GM12892 (cell line): ENCODE measurements at regions not wholly inside any gene's neighbourhood (a gene's known extent, or its start where the extent isn't known, plus 50 kb on each side); places are given as distances from the start of the nearest gene placed in this dataset.
"Not testable (repeated sequence)": the region's sequence is repeated elsewhere in the genome, so short reads cannot be mapped to it uniquely, and the experiment has no call there.

Experiments
- DNase-seq: peaks from one replicate; pipeline ENCODE4 v3.0.0; 2011; ENCODE audit not compliant: insufficient read length
- FAIRE-seq: peaks from 2 replicates; lab custom pipeline; 2011; peaks lifted over from hg19 to GRCh38; lab: Jason Lieb, UNC
- POLR2A ChIP-seq: IDR thresholded peaks from 2 replicates; pipeline ENCODE4 v1.6.1; 2011; ENCODE audit warnings: low read depth, low read length, control low read depth
- POLR2AphosphoS5 ChIP-seq: IDR thresholded peaks from 2 replicates; pipeline ENCODE4 v1.6.1; 2011; ENCODE audit warnings: low read depth, low read length, control low read depth
- TAF1 ChIP-seq: IDR thresholded peaks from 2 replicates; pipeline ENCODE4 v1.6.1; 2011; ENCODE audit warnings: low read depth, mild to moderate bottlenecking, control low read depth, low read length, borderline replicate concordance

DNA sequence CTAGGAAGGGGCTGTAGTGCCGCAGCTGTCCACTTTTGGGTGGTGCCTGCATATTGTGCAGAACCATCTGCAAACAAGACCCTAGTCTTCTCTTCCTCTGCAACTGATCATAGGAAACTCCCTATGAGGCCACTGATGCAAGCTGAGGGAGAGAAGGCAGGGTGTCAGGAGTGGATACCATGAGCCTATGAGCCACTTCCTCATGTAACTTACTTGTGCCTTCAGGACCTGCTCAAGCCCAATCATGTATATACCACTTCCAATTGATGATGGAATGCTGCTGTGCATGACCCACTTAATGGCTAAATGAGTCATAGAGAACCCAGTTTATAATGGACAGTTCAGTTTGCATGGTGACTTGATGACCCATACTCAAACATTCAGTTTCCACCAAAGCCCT is 107.9 kb downstream of the ALG10B start:
- no peak for DNase-seq
- TF ChIP-seq POLR2AphosphoS5 (no peak), POLR2A (no peak), TAF1 (no peak)
- no peak for FAIRE-seq

DNA sequence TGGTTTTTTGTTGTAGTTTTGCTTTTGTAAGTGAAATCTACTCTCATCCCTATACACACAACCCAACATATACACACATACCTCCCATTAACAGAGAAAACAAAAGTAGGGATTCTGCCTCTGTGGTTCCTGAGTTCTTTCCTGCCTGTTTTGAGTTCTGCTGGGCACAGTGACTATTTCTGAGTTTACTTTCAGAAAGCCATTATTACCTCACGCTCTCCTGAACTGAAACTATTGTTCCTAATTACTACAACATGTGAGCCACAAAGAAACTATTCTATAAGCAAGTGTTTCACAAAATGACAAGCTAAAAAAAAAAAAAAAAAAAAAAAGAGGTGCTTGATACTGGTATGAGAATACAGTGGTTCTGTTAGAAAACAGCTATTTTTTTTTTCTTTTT is 110.9 kb downstream of the ALG10B start:
- DNase-seq (no peak), FAIRE-seq (no peak)
- no peak for TF ChIP-seq POLR2AphosphoS5
- TF ChIP-seq POLR2A = no peak
- no peak for TF ChIP-seq TAF1

DNA sequence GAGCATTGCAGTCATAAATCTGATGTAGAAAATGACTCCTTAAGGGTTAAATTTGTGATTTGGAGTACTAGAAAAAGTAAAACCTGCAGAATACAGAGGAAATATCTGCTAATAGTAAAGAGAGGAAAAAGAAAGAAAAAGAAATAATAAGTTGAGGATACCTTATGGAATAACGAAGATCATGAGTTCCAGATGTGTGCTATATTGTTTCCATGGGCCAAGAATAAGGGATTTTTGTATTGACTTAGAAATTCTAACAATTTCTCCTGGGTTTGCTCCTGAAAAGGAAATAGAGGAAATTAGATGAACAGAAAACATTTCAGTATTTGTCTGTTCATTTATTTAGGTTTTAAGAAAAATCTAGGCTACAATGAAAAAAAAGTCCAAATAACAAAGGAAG is 115.3 kb downstream of the ALG10B start:
- FAIRE-seq (no peak), DNase-seq (no peak)
- TF ChIP-seq POLR2A (no peak), POLR2AphosphoS5 (no peak), TAF1 (no peak)

DNA sequence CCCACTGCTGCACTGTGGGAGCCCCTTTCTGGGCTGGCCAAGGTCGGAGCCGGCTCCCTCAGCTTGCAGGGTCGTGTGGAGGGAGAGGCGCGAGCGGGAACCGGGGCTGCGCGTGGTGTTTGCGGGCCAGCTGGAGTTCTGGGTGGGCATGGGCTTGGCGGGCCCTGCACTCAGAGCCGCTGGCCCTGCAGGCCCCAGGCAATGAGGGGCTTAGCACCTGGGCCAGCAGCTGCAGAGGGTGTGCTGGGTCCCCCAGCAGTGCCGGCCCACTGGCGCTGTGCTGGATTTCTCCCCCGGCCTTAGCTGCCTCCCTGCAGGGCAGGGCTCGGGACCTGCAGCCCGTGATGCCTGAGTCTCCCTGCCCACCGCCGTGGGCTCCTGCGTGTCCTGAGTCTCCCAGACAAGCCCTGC is 125.3 kb downstream of the ALG10B start:
- not testable (repeated sequence) for DNase-seq, FAIRE-seq

- TF ChIP-seq POLR2AphosphoS5 (no peak), POLR2A (no peak), TAF1 (no peak)
- no peak for DNase-seq
- no peak for FAIRE-seq
Observed at GRCh38 chr12:38445040-38445439, 128.5 kb downstream of the ALG10B start.

DNA sequence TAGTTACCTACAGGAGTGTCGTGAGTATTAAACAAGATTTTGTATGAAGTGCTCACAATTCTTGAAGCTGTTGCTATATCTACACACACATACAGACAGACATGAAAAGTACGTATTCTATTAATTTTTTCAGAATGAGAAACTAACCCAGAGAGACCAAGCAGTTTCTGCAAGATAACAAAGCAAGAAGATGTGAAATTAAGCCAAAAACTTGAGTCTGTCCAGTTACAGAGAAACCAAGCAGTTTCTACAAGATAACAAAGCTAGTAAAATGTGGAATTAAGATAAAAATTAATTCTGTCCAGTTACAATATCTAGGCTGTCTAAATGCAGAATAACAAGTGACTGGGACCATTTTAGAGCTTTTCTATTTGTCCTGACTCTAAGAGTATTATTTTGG is 132.4 kb downstream of the ALG10B start:
- no peak for DNase-seq
- FAIRE-seq = no peak
- TF ChIP-seq POLR2AphosphoS5 = no peak
- TF ChIP-seq TAF1 = no peak
- TF ChIP-seq POLR2A = no peak

DNA sequence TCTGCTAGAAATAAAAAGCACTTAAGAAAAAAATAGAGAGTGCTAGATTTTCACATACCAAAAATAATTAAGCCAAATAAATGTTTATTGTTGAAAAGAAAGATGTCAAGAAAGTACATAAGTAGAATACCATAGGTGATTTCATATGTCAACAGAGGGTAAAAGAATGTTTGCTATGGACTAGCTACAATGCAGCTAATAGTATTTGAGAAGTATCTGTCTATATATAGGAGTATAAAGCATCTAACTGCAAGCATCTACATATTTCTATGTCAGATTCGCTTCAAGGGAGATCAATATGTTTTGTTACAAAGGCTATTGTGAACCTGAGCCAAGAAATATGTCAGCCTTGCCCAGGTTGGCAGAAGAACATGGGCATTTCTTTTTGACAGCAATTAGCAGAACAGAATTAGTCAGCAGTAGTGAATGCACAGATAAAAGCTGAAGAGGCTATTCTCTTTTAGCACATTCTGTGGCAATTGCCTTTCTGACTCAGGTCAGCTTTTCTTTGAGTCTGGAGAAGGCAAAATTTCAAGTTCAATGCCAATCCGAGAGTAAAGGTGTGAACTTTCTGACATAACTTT is 140.1 kb downstream of the ALG10B start:
- DNase-seq (no peak), FAIRE-seq (no peak)
- TF ChIP-seq POLR2AphosphoS5 = no peak
- no peak for TF ChIP-seq TAF1
- no peak for TF ChIP-seq POLR2A

- FAIRE-seq = peak; percentile 27
- no peak for DNase-seq
- TF ChIP-seq POLR2AphosphoS5 = no peak
- no peak for TF ChIP-seq TAF1
- TF ChIP-seq POLR2A = no peak
Observed at GRCh38 chr12:38465020-38465419, 148.4 kb downstream of the ALG10B start.

- TF ChIP-seq TAF1 (no peak), POLR2A (no peak), POLR2AphosphoS5 (no peak)
- FAIRE-seq = no peak
- DNase-seq = no peak
Observed at GRCh38 chr12:38469715-38470114, 153.1 kb downstream of the ALG10B start.

- DNase-seq (no peak), FAIRE-seq (no peak)
- TF ChIP-seq TAF1 (no peak), POLR2AphosphoS5 (no peak), POLR2A (no peak)
Observed at GRCh38 chr12:38477340-38478090, 160.9 kb downstream of the ALG10B start.

- FAIRE-seq (no peak), DNase-seq (no peak)
- TF ChIP-seq TAF1 (no peak), POLR2AphosphoS5 (no peak), POLR2A (no peak)
Observed at GRCh38 chr12:38480594-38480993, 164.0 kb downstream of the ALG10B start.

- FAIRE-seq (no peak), DNase-seq (no peak)
- TF ChIP-seq POLR2A = no peak
- no peak for TF ChIP-seq POLR2AphosphoS5
- TF ChIP-seq TAF1 = no peak
Observed at GRCh38 chr12:38484821-38485449, 168.4 kb downstream of the ALG10B start.
